K562 (cell line): ENCODE measurements at regions not wholly inside any gene's neighbourhood (a gene's known extent, or its start where the extent isn't known, plus 50 kb on each side); places are given as distances from the start of the nearest gene placed in this dataset.
"Not testable (repeated sequence)": the region's sequence is repeated elsewhere in the genome, so short reads cannot be mapped to it uniquely, and the experiment has no call there.

Experiments used
- ATF1 ChIP-seq, 2 experiments: fragments of 450-650 bp in 1 of 2; IDR thresholded peaks; 2 replicates each; pipeline ENCODE4 v1.6.1; 2016; ENCODE audit warnings: missing compliant biosample characterization in 1 of 2, missing genetic modification characterization in 1 of 2
- DMBX1 ChIP-seq: fragments of 250-450 bp; sonication (Bioruptor Pico); IDR thresholded peaks from 2 replicates; pipeline ENCODE4 v1.8.0; 2022; ENCODE audit warnings: inconsistent platforms, mild to moderate bottlenecking, moderate library complexity, borderline replicate concordance
- EP300 ChIP-seq: IDR thresholded peaks from 2 replicates; pipeline ENCODE4 v1.6.1; 2012; ENCODE audit warnings: low read length, improper control_type of control experiment
- IRF2 ChIP-seq: sonication (generic); formaldehyde crosslinking; IDR thresholded peaks from 2 replicates; pipeline ENCODE4 v1.8.1; 2022; ENCODE audit warnings: mild to moderate bottlenecking, missing genetic modification reagents
- PHF8 ChIP-seq: fragments of 200-600 bp; sonication (generic); IDR thresholded peaks from 2 replicates; pipeline ENCODE4 v1.6.1; 2012; ENCODE audit warnings: mixed run types, mild to moderate bottlenecking, inconsistent platforms, low read length, moderate library complexity, borderline replicate concordance
- POLR3G ChIP-seq: IDR thresholded peaks from 2 replicates; pipeline ENCODE4 v1.6.1; 2011; ENCODE audit not compliant: insufficient read length, insufficient replicate concordance; ENCODE audit errors: extremely low read depth
- ZSCAN29 ChIP-seq: fragments of 450-650 bp; IDR thresholded peaks from 2 replicates; pipeline ENCODE4 v1.6.1; 2017

DNA sequence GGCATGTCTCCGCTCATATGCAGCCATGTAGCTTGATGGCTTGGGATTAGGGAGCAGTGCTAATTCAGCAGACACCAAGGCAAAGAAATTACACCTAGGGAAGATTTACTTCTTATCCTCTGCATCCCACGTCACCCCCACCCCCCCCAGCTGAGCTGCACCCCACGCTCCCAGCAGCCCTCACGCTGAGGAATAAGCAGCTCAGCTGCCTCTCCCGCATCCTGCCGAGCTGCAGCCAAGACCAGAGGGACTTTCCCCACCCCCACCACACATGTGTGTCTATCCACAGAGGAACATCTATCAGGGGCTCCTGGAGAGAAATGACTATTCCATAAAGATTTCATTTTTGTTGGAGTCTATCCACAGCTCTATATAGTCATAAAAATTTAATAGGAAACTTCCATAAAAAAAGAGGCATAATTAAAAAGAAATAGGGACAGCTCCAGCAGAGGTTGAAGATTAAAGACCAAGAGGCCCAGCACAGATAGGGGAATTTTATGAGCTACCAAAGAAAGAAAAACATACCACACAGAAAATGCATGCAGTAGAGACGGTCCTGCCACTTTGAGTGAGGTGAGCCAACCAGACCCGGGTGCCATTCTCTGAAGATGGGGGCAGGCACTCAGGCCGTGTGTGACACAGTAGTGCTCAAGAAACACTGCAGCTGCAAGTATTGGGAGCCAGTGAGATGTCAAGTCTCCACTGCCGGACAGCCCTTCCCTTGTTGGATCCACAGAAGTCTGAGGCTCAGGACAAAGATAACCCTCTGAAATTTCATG is 274.8 kb downstream of the BCL2L11 start:
- not testable (repeated sequence) for TF ChIP-seq DMBX1; POLR3G; ZSCAN29; ATF1 (CRISPR knock-in tag; IDR thresholded peaks at IDR 0.05); ATF1 (tag; IDR thresholded peaks at IDR 0.05); PHF8; IRF2; EP300
